Central memory CD4-positive, alpha-beta T cell (primary cell): ENCODE measurements at regions not wholly inside any gene's neighbourhood (a gene's known extent, or its start where the extent isn't known, plus 50 kb on each side); places are given as distances from the start of the nearest gene placed in this dataset.

Source experiments
- DNase-seq: peaks from one replicate; pipeline ENCODE4 v3.0.0; 2022

- DNase-seq = no peak
Measured at GRCh38 chr4:154086247-154086646, 297.4 kb upstream of the SFRP2 start.

DNA sequence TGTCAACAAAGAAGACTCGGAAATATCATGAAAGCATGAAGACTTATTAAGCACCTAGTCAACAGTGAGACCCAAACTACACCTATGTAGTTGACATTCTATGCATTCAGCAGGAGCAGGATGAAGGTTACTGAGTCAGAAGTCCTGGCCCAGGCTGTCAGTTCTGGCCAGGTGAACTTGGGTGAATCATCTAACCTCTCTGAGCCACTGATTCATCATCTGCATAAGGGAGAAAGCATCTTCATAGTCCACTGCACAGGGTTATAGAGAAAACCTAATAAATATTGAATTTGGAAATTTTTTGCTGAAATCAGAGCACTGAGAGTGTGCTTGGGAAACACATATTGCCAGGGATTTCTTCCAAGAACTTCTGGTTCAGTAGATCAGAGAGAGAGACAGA, 296.0 kb upstream of the SFRP2 start:
- DNase-seq = no peak

DNA sequence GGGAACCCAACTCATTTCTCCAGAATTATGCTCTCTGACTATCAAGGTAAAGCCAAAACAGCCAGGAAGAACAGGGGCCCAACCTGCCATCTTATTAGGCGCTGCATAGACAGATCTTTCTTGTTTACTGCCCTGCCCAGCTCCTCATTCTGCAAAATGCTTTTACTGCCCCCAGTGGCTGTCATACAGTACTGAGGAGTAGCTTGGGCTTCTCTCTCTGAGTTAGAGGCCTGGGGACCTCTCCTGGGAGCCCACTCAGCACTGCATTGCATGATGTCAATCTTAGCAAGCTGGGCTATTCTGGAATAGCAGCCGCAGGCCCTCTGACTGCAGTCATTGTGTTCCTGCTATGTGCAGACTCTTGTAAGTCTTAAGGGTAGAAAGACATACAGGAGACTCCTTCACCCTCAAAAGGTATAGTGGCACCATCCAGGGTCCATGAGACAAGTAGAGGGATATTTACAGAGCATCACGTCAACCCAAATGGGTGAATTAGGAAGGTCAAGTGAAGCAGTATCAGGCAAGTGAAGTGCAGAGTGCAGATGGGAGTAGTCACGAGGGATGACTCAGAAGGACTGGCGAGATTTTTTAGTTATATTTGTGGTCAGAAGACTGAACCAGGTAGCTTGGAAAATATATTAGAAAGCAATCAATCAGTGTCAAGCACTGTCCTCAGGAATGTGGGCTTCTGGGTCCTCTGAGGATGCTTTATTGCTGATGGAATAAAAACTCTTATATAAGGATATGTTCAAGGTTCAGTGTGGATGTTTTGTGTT, 294.1 kb upstream of the SFRP2 start:
- DNase-seq = no peak

GRCh38 chr4:154081391-154081790, 292.5 kb upstream of the SFRP2 start:
- DNase-seq = no peak

- DNase-seq = no peak
Measured at GRCh38 chr4:154078504-154079350, 289.8 kb upstream of the SFRP2 start.

- DNase-seq = no peak
Measured at GRCh38 chr4:154076921-154077320, 288.0 kb upstream of the SFRP2 start.

GRCh38 chr4:154073107-154073822, 284.4 kb upstream of the SFRP2 start:
- no peak for DNase-seq

DNA sequence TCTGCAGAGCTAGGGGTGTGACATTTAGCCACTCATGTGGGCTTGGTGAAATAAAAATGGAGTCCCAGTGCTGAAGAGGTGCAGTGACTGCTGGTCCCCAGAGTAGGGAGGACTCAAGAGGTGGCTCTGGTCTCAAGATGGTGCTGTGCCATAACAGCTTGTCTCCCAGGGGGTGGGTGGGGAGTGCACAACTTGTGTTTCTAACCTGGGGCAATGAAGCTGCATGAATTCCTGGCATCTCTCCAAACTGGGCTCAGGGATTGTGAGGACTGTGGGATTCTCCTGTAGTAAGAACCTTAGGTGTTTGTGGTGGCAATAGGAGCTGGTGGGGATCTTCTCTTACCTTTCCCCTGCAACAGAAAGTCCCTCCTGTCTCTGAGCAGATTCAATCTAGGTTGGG, 278.9 kb upstream of the SFRP2 start:
- no peak for DNase-seq

DNA sequence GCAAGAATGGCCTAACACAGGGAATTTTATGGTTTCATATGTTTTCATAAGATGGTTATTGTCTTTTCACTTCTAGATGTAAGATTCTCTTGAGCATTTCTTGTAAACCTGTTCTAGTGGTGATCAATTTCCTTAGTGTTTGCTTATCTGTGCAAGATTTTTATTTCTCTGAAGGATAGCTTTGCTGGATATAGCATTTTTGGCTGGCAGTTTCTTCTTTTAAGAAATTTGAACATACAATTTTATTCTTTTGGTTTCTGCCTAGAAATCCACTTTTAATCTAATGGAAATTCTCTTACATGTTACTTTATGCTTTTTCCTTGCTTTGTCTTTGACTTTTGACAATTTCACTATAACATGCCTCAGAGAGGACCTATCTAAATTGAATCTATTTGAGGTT, 276.5 kb upstream of the SFRP2 start:
- no peak for DNase-seq

DNA sequence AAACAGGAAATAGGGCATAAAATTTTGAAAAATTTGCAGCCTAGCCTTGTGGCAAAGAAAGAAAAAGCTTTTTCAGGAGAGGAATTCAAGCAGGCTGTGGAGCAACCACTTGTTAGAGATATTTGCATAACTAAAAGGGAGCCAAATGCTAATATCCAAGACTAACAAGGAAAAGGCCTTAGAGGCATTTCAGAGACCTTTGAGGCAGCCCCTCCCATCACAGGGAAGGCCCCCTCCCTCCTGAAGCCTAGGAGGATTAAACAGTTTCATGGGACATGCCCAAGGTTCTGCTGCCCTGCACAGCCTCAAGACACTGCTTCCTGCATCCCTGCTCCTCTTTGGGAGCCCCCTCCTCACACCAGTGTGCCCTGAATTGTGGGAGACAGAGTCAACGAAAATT, 275.4 kb upstream of the SFRP2 start:
- no peak for DNase-seq

DNA sequence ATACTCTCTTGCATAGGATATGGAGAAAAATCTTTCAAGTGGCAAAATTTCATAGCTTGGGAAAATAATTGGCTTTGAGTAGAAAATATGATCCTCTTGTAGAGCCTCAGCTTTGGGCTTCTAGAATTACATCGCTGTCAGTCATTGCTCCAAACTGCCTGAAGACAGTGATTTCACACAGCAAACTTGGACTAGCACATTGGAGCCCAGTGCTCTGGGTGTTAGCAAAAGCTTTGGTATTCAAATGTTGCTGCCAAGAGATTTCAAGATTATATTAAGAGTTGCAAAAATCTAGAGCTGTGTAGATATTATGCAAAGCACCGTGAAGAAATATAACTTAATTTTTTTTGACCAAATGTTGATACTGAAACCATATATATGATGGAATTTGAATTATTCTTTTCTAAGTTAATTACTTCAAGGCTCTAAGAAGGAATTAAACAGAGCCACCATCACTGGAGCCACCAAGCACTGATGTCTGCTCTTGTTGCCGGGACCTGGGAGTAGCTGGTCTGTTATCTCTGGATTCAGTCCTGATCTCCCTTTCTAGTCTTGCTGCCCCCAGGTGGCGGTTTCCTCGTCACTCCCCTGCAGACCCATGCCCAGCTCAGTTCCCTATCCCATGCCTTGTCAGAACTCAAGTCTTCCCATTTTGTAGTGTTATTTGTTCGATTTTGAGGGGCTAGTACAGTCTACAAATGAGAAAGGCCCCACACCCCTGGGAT, 260.7 kb upstream of the SFRP2 start:
- DNase-seq = no peak

DNA sequence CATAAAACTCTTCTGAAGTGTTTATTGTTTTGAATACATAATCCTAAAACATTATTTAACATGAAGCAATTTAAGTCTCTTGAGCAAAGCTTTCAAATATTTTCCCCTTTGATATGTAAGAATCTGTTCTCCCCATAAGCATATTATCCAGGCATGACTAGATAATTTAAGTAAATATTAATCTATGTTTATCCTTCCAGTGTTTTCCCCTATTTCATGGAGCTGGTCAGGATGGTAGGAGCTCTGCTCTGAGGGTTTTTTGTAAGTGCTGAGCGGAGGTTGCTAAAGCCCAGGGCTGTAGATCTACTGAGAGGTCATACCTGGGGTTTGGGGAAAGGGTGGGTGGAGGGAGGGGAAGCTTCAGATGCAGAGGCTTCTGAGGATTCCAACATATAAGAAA, 258.9 kb upstream of the SFRP2 start:
- no peak for DNase-seq

- no peak for DNase-seq
Measured at GRCh38 chr4:154044742-154045485, 256.0 kb upstream of the SFRP2 start.

DNA sequence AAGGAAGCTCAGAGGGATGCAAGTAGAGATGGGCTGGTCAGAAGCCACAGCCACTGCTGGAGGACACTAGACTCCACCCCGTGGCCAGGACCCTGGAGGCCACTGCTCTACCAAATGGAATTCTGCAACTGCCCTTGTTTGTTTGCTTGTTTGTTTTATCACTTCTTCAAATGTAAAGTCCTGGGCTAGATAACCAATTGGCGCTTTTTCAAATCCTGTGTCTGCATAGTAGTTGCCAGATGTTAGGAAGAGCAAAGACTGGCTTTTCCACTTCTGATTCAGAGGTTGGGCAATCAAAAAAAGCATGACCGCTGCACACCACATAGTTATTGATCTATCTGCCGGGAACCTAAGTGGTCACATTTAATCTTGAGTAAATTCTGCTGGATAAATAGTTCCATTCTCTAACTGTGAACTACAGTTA, 255.2 kb upstream of the SFRP2 start:
- no peak for DNase-seq

- no peak for DNase-seq
Measured at GRCh38 chr4:154041640-154042039, 252.8 kb upstream of the SFRP2 start.

DNA sequence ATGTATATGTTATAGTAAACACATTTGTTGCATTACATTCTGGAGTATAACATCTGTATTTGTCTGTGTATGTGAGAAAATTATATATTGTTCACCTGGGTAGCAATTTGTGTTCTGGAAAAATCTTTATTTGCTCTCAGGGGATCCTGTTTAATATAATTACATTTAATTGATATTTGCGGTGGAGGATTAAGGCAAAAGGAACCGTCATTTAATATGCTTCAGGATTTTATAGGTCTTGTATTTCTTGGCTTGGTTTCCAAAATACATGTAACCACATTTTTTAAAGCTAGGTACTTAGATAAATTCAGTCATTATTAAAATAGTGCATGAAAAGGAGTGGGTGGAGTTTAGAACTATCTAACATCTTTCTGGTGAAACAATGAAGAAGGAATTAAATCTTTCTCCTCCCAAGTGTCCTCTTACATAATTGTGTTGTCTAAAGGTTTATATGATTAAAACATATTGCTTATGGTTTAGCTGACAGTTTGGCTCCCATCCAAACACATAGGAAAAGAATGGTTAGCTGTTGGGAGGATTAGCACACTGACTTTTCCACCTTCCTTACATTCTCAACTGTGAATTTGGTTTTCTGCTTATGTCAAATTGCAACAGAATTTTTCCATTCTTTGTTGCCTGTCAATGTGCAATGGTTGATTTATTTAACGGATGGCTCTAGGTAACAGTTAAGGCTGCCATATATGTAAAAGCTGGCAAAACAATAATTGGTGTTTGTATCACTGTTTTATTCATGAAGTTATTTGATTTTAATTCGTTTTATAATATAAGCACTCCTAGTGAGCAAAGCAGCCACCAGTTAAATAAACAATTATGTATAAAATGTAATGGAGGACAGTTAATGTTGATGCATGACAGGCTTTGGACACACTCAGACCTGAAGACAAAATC, 250.8 kb upstream of the SFRP2 start:
- DNase-seq = no peak

GRCh38 chr4:154036856-154037255, 248.0 kb upstream of the SFRP2 start:
- no peak for DNase-seq

- no peak for DNase-seq
Measured at GRCh38 chr4:154035341-154035740, 246.5 kb upstream of the SFRP2 start.

GRCh38 chr4:154033921-154034320, 245.0 kb upstream of the SFRP2 start:
- no peak for DNase-seq

GRCh38 chr4:154032914-154033313, 244.0 kb upstream of the SFRP2 start:
- DNase-seq = no peak

GRCh38 chr4:154030746-154031145, 241.9 kb upstream of the SFRP2 start:
- no peak for DNase-seq
